OCI-LY1 (cell line): ENCODE measurements at regions not wholly inside any gene's neighbourhood (a gene's known extent, or its start where the extent isn't known, plus 50 kb on each side); places are given as distances from the start of the nearest gene placed in this dataset.

Experiments used
- EZH2 ChIP-seq: fragments of 200-600 bp; sonication (generic), shearing (Covaris generic); IDR thresholded peaks from 2 replicates; pipeline ENCODE4 v1.8.0; 2017; ENCODE audit warnings: borderline replicate concordance, mixed run types, mild to moderate bottlenecking, antibody characterized with exemption, low read length, moderate library complexity, mixed read lengths
- TF ChIP-seq, protein P1 (sequence below): fragments of 200-600 bp; sonication (generic), shearing (Covaris generic); IDR thresholded peaks from 2 replicates; pipeline ENCODE4 v1.5.1; 2017; ENCODE audit warnings: mild to moderate bottlenecking, antibody characterized with exemption, low read length, moderate library complexity, mixed read lengths

GRCh38 chr3:140758791-140759444 lies 81.1 kb downstream of the TRIM42 start:
- no peak for TF ChIP-seq EZH2
- TF ChIP-seq, protein P1, sequence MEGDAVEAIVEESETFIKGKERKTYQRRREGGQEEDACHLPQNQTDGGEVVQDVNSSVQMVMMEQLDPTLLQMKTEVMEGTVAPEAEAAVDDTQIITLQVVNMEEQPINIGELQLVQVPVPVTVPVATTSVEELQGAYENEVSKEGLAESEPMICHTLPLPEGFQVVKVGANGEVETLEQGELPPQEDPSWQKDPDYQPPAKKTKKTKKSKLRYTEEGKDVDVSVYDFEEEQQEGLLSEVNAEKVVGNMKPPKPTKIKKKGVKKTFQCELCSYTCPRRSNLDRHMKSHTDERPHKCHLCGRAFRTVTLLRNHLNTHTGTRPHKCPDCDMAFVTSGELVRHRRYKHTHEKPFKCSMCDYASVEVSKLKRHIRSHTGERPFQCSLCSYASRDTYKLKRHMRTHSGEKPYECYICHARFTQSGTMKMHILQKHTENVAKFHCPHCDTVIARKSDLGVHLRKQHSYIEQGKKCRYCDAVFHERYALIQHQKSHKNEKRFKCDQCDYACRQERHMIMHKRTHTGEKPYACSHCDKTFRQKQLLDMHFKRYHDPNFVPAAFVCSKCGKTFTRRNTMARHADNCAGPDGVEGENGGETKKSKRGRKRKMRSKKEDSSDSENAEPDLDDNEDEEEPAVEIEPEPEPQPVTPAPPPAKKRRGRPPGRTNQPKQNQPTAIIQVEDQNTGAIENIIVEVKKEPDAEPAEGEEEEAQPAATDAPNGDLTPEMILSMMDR, result no peak
